ENCODE measurements at regions not wholly inside any gene's neighbourhood (a gene's known extent, or its start where the extent isn't known, plus 50 kb on each side); places are given as distances from the start of the nearest gene placed in this dataset.

DNA sequence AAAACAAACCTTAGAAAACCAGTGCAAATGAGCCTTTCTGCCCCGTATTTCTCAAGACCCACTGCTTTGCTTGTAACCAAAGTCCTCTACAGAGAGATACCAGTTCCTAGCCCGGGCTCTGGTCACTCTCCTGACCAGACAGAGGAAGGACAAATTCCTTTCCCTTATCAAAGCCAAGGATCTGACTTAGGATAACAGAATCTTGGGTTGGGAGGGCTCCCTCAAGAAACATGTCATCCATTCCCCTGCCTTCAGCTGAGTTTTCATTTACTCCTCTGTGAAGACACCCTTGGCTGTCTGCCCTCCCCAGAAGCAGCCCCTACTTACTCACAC lies 116.0 kb upstream of the PARP11 start:
- 13% methylated on average over 2 of the region's 2 CpGs for whole genome bisulfite sequencing (ENCODE audit: insufficient coverage, insufficient replicate concordance, low lambda C conversion rate, missing lambda C conversion rate)
- SMC1A ChIA-PET (ENCODE audit: uncharacterized antibody, unreplicated experiment), result interaction anchor here (1.8 to 2.8 kb wide), 4 partner anchors 9 to 288 kb away, joined by 5 to 8 read pairs (median 6); no protein-coding TSS in a partner anchor
- H3K4me3 ChIP-seq, result no peak overlapping the region

More for the DNA sequence above, 116.0 kb upstream of the PARP11 start:
- H2AFZ ChIP-seq (ENCODE audit: control insufficient read depth, low read depth, low read length), result peak overlapping the region; percentile 2; the same call in 1 of the 2 replicates
- in situ Hi-C loops (cut with MboI), result no loop called here
- ChIA-PET RAD21 (ENCODE audit: unreplicated experiment) (interaction anchor here (1.3 kb wide), 1 partner anchor 288 kb away, joined by 3 read pairs; no protein-coding TSS in a partner anchor), CTCF (interaction anchor here (0.7 to 9.7 kb wide), 7 partner anchors 13 to 347 kb away, joined by 3 to 61 read pairs (median 3); no protein-coding TSS in a partner anchor), POLR2A (no interaction called here)
- no peaks in the 10 kb centered on the region; a peak in 1 of 4 replicates for H3K27me3 ChIP-seq (replicated peaks in 1 of 2; ENCODE audit: control insufficient read depth in 2 of 2, insufficient read depth in 2 of 2, low read length in 1 of 2)
- BruUV-seq (replicated peaks), result no TSS peak
- TF ChIP-seq YY1 (IDR thresholded peaks at IDR 0.05; ENCODE audit: low read depth, low read length) (no peak), SREBF1 (IDR thresholded peaks at IDR 0.05; ENCODE audit: low read length) (no peak)
- TF ChIP-seq, protein P1, sequence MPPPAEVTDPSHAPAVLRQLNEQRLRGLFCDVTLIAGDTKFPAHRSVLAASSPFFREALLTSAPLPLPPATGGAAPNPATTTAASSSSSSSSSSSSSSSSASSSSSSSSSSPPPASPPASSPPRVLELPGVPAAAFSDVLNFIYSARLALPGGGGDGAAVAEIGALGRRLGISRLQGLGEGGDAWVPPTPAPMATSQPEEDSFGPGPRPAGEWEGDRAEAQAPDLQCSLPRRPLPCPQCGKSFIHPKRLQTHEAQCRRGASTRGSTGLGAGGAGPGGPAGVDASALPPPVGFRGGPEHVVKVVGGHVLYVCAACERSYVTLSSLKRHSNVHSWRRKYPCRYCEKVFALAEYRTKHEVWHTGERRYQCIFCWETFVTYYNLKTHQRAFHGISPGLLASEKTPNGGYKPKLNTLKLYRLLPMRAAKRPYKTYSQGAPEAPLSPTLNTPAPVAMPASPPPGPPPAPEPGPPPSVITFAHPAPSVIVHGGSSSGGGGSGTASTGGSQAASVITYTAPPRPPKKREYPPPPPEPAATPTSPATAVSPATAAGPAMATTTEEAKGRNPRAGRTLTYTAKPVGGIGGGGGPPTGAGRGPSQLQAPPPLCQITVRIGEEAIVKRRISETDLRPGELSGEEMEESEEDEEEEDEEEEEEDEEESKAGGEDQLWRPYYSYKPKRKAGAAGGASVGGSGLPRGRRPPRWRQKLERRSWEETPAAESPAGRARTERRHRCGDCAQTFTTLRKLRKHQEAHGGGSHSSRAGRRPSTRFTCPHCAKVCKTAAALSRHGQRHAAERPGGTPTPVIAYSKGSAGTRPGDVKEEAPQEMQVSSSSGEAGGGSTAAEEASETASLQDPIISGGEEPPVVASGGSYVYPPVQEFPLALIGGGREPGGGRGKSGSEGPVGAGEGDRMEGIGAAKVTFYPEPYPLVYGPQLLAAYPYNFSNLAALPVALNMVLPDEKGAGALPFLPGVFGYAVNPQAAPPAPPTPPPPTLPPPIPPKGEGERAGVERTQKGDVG (CRISPR knock-in tag; IDR thresholded peaks at IDR 0.05), result no peak
- no peaks in the 10 kb centered on the region for H3K36me3 ChIP-seq (ENCODE audit: control insufficient read depth in 2 of 2, insufficient read depth in 2 of 2, low read length in 1 of 2)
- H3K27ac ChIP-seq (ENCODE audit: control insufficient read depth, insufficient read depth), result no peak overlapping the region
- H3K4me2 ChIP-seq (ENCODE audit: control insufficient read depth, insufficient read depth), result no peak overlapping the region
- H3K79me2 ChIP-seq (ENCODE audit: control insufficient read depth, insufficient read depth, low read length), result no peaks in the 10 kb centered on the region
- H3K9ac ChIP-seq (ENCODE audit: control insufficient read depth, insufficient read depth, low read length), result no peak overlapping the region
- ATAC-seq (no peak; the same call in 2 of the 3 replicates), FAIRE-seq (no peak), DNase-seq (ENCODE audit: low read depth, low spot score) (no peak)
- H3K9me3 ChIP-seq (replicated peaks; ENCODE audit: control insufficient read depth, insufficient read depth, low read length), result no peaks in the 10 kb centered on the region; the same call in 2 of the 3 replicates
- intact Hi-C loops (cut with micrococcal nuclease; ENCODE audit: unreplicated experiment), result no loop called here
- H3K4me1 ChIP-seq (ENCODE audit: control insufficient read depth, insufficient read depth, low read length), result peaks cover 8% of the 10 kb centered on the region
- no peaks in the 10 kb centered on the region for H4K20me1 ChIP-seq (ENCODE audit: control insufficient read depth, insufficient read depth)
